ENCODE measurements at regions not wholly inside any gene's neighbourhood (a gene's known extent, or its start where the extent isn't known, plus 50 kb on each side); places are given as distances from the start of the nearest gene placed in this dataset.
"Not testable (repeated sequence)": the region's sequence is repeated elsewhere in the genome, so short reads cannot be mapped to it uniquely, and the experiment has no call there.

DNA sequence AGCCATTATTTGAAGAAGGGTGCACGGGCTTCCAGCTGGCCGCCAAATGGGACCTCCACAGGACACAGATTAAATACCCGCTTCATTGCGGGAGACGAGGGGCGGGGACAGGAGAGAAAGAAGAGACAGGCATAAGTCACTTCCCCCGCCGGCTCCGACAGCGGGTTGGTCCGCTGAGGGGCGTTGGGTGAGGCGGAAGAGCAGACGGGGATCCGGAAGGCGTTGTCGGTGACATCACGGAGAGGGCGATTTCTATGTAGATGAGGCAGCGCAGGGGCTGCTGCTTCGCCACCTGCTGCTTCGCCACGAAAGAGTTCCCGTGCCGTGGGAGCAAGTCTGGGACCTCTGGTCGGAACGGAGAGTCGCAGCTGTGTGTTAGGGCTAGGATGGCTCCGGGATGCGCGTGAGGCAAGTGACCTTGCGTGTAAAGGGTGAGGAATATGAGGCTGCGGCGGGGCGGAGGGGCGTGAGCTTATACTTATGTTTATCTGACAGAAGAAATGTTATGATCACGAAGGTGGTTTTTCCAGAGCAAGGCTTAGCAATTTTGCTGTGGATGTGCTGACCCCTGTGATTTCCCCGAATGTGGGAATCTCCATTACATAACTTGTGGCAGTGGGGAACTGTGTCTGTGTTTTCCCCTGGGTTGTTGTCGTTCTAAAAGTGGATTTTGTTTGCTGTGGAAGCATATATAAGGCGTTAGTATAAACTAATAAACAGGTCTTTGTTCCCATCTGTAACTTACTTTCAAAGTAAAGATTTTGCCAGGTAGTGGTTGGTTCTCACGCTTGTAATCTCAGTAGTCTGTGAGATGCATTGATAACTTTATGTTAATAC lies 52.9 kb downstream of the PPIAL4C start:
- TF ChIP-seq, protein P1, sequence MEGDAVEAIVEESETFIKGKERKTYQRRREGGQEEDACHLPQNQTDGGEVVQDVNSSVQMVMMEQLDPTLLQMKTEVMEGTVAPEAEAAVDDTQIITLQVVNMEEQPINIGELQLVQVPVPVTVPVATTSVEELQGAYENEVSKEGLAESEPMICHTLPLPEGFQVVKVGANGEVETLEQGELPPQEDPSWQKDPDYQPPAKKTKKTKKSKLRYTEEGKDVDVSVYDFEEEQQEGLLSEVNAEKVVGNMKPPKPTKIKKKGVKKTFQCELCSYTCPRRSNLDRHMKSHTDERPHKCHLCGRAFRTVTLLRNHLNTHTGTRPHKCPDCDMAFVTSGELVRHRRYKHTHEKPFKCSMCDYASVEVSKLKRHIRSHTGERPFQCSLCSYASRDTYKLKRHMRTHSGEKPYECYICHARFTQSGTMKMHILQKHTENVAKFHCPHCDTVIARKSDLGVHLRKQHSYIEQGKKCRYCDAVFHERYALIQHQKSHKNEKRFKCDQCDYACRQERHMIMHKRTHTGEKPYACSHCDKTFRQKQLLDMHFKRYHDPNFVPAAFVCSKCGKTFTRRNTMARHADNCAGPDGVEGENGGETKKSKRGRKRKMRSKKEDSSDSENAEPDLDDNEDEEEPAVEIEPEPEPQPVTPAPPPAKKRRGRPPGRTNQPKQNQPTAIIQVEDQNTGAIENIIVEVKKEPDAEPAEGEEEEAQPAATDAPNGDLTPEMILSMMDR (IDR thresholded peaks at IDR 0.05; ENCODE audit: low read length) = not testable (repeated sequence)
- not testable (repeated sequence) for TF ChIP-seq EZH2 (IDR thresholded peaks at IDR 0.05; ENCODE audit: borderline replicate concordance, low read length)

Measured in OCI-LY1 (cell line).